Effector memory CD8-positive, alpha-beta T cell (primary cell): ENCODE measurements at regions not wholly inside any gene's neighbourhood (a gene's known extent, or its start where the extent isn't known, plus 50 kb on each side); places are given as distances from the start of the nearest gene placed in this dataset.

Experiments
- ATAC-seq: fragments of 150-1000 bp; cut with Tn5 transposase; replicated peaks from 2 replicates; pipeline ENCODE4 v1.10.0; 2021; ENCODE audit warnings: mild to moderate bottlenecking, moderate library complexity
- DNase-seq, 3 experiments: peaks; one replicate each; pipeline ENCODE4 v3.0.0; 2021
- H3K27ac Mint-ChIP-seq, 2 donors: one replicate each; pipeline ENCODE4 v1.8.0; 2022; ENCODE audit warnings: mild to moderate bottlenecking in 2 of 2, mixed read lengths in 2 of 2, moderate library complexity in 2 of 2
- H3K27me3 Mint-ChIP-seq, 2 donors: one replicate each; pipeline ENCODE4 v1.8.0; 2022; ENCODE audit warnings: mixed read lengths in 2 of 2
- H3K36me3 Mint-ChIP-seq: one replicate; pipeline ENCODE4 v1.8.0; 2022; ENCODE audit warnings: mild to moderate bottlenecking, moderate library complexity, mixed read lengths; ENCODE audit not compliant: insufficient read depth
- H3K4me1 Mint-ChIP-seq, 2 donors: one replicate each; pipeline ENCODE4 v1.8.0; 2022; ENCODE audit warnings: low read depth in 2 of 2, mixed read lengths in 2 of 2
- H3K4me3 Mint-ChIP-seq, 2 donors: one replicate each; pipeline ENCODE4 v1.8.0; 2022; ENCODE audit warnings: mild to moderate bottlenecking in 2 of 2, mixed read lengths in 2 of 2, moderate library complexity in 2 of 2
- H3K9me3 Mint-ChIP-seq, 2 donors: one replicate each; pipeline ENCODE4 v1.8.0; 2022; ENCODE audit warnings: mixed read lengths in 2 of 2

GRCh38 chr15:36415643-36416042 is 163.8 kb upstream of the CDIN1 start:
- H3K9me3 Mint-ChIP-seq: peaks cover 0 to 1% of the 10 kb centered on the region in 2 donors
- H3K4me3 Mint-ChIP-seq: no peak overlapping the region
- no peaks in the 10 kb centered on the region for H3K4me1 Mint-ChIP-seq
- no peak overlapping the region for H3K27ac Mint-ChIP-seq
- H3K36me3 Mint-ChIP-seq: peaks cover 3% of the 10 kb centered on the region
- DNase-seq (no peak), ATAC-seq (no peak)
- H3K27me3 Mint-ChIP-seq: no peaks in the 10 kb centered on the region

- ATAC-seq: no peak
- Mint-ChIP-seq H3K27ac (no peak overlapping the region), H3K36me3 (no peaks in the 10 kb centered on the region), H3K4me3 (no peak overlapping the region), H3K27me3 (no peaks in the 10 kb centered on the region), H3K9me3 (peaks cover 0 to 2% of the 10 kb centered on the region in 2 donors), H3K4me1 (no peaks in the 10 kb centered on the region)
- no peak for DNase-seq
These were observed 156.8 kb upstream of the CDIN1 start for GRCh38 chr15:36422631-36423030.

- Mint-ChIP-seq H3K27me3 (no peaks in the 10 kb centered on the region), H3K36me3 (no peaks in the 10 kb centered on the region), H3K27ac (no peak overlapping the region), H3K9me3 (peaks cover 0 to 1% of the 10 kb centered on the region in 2 donors), H3K4me1 (no peaks in the 10 kb centered on the region), H3K4me3 (no peak overlapping the region)
- DNase-seq (no peak), ATAC-seq (no peak)
These were observed 152.7 kb upstream of the CDIN1 start for GRCh38 chr15:36426691-36427090.

- H3K27ac Mint-ChIP-seq: no peak overlapping the region
- ATAC-seq (no peak), DNase-seq (no peak)
- no peaks in the 10 kb centered on the region for H3K4me1 Mint-ChIP-seq
- no peaks in the 10 kb centered on the region for H3K27me3 Mint-ChIP-seq
- no peak overlapping the region for H3K4me3 Mint-ChIP-seq
- no peaks in the 10 kb centered on the region for H3K36me3 Mint-ChIP-seq
- H3K9me3 Mint-ChIP-seq: peaks cover 0 to 1% of the 10 kb centered on the region in 2 donors
These were observed 151.2 kb upstream of the CDIN1 start for GRCh38 chr15:36428102-36428845.

- Mint-ChIP-seq H3K9me3 (no peaks in the 10 kb centered on the region), H3K27me3 (no peaks in the 10 kb centered on the region), H3K27ac (no peak overlapping the region), H3K36me3 (no peaks in the 10 kb centered on the region), H3K4me3 (no peak overlapping the region), H3K4me1 (no peaks in the 10 kb centered on the region)
- DNase-seq (no peak), ATAC-seq (no peak)
These were observed 149.7 kb upstream of the CDIN1 start for GRCh38 chr15:36429707-36430106.

GRCh38 chr15:36430280-36430679 is 149.1 kb upstream of the CDIN1 start:
- H3K4me3 Mint-ChIP-seq: no peak overlapping the region
- no peaks in the 10 kb centered on the region for H3K4me1 Mint-ChIP-seq
- DNase-seq (no peak), ATAC-seq (no peak)
- no peaks in the 10 kb centered on the region for H3K27me3 Mint-ChIP-seq
- no peaks in the 10 kb centered on the region for H3K9me3 Mint-ChIP-seq
- no peak overlapping the region for H3K27ac Mint-ChIP-seq
- no peaks in the 10 kb centered on the region for H3K36me3 Mint-ChIP-seq

- H3K9me3 Mint-ChIP-seq: no peaks in the 10 kb centered on the region
- H3K4me3 Mint-ChIP-seq: no peak overlapping the region
- ATAC-seq: no peak
- H3K4me1 Mint-ChIP-seq: no peaks in the 10 kb centered on the region
- no peaks in the 10 kb centered on the region for H3K27me3 Mint-ChIP-seq
- H3K36me3 Mint-ChIP-seq: no peaks in the 10 kb centered on the region
- no peak overlapping the region for H3K27ac Mint-ChIP-seq
- no peak for DNase-seq
These were observed 148.6 kb upstream of the CDIN1 start for GRCh38 chr15:36430726-36431265.

GRCh38 chr15:36432161-36432560 is 147.3 kb upstream of the CDIN1 start:
- Mint-ChIP-seq H3K4me1 (no peaks in the 10 kb centered on the region), H3K27ac (no peak overlapping the region), H3K9me3 (no peaks in the 10 kb centered on the region), H3K36me3 (no peaks in the 10 kb centered on the region), H3K4me3 (no peak overlapping the region), H3K27me3 (no peaks in the 10 kb centered on the region)
- DNase-seq: no peak
- ATAC-seq: no peak

- DNase-seq: no peak
These were observed 145.2 kb upstream of the CDIN1 start for GRCh38 chr15:36434177-36434576.

GRCh38 chr15:36438499-36438898 is 140.9 kb upstream of the CDIN1 start:
- no peak for ATAC-seq
- H3K4me1 Mint-ChIP-seq: no peaks in the 10 kb centered on the region
- no peaks in the 10 kb centered on the region for H3K36me3 Mint-ChIP-seq
- no peak overlapping the region for H3K27ac Mint-ChIP-seq
- H3K4me3 Mint-ChIP-seq: no peak overlapping the region
- H3K27me3 Mint-ChIP-seq: no peaks in the 10 kb centered on the region
- H3K9me3 Mint-ChIP-seq: no peaks in the 10 kb centered on the region
- no peak for DNase-seq

More at GRCh38 chr15:36434177-36434576, 145.2 kb upstream of the CDIN1 start:
- ATAC-seq: no peak
- Mint-ChIP-seq H3K36me3 (no peaks in the 10 kb centered on the region), H3K27me3 (no peaks in the 10 kb centered on the region), H3K27ac (no peak overlapping the region), H3K4me1 (no peaks in the 10 kb centered on the region), H3K9me3 (no peaks in the 10 kb centered on the region), H3K4me3 (no peak overlapping the region)

- no peak for ATAC-seq
- Mint-ChIP-seq H3K4me1 (no peaks in the 10 kb centered on the region), H3K27ac (no peak overlapping the region), H3K36me3 (no peaks in the 10 kb centered on the region), H3K27me3 (no peaks in the 10 kb centered on the region), H3K9me3 (peaks cover 0 to 2% of the 10 kb centered on the region in 2 donors), H3K4me3 (no peak overlapping the region)
- DNase-seq: no peak
These were observed 132.1 kb upstream of the CDIN1 start for GRCh38 chr15:36447373-36447772.

- H3K27me3 Mint-ChIP-seq: no peaks in the 10 kb centered on the region
- no peaks in the 10 kb centered on the region for H3K4me1 Mint-ChIP-seq
- H3K36me3 Mint-ChIP-seq: no peaks in the 10 kb centered on the region
- DNase-seq: no peak
- peaks cover 0 to 4% of the 10 kb centered on the region in 2 donors for H3K9me3 Mint-ChIP-seq
- no peak overlapping the region for H3K27ac Mint-ChIP-seq
- H3K4me3 Mint-ChIP-seq: no peak overlapping the region
- no peak for ATAC-seq
These were observed 131.0 kb upstream of the CDIN1 start for GRCh38 chr15:36448418-36448817.

- Mint-ChIP-seq H3K4me1 (no peaks in the 10 kb centered on the region), H3K36me3 (no peaks in the 10 kb centered on the region), H3K9me3 (peaks cover 0 to 7% of the 10 kb centered on the region in 2 donors), H3K27ac (no peak overlapping the region), H3K27me3 (no peaks in the 10 kb centered on the region), H3K4me3 (no peak overlapping the region)
- DNase-seq: no peak
- no peak for ATAC-seq
These were observed 130.3 kb upstream of the CDIN1 start for GRCh38 chr15:36449084-36449661.

GRCh38 chr15:36449662-36450145 is 129.7 kb upstream of the CDIN1 start:
- H3K9me3 Mint-ChIP-seq: peaks cover 0 to 7% of the 10 kb centered on the region in 2 donors
- H3K36me3 Mint-ChIP-seq: no peaks in the 10 kb centered on the region
- no peak for ATAC-seq
- DNase-seq: no peak
- H3K27ac Mint-ChIP-seq: no peak overlapping the region
- no peaks in the 10 kb centered on the region for H3K4me1 Mint-ChIP-seq
- no peak overlapping the region for H3K4me3 Mint-ChIP-seq
- no peaks in the 10 kb centered on the region for H3K27me3 Mint-ChIP-seq
